Stimulated activated CD4-positive, alpha-beta T cell treated with anti-CD3 and anti-CD28 coated beads, Interleukin-1b, Interleukin-23, amount 100 ng/mL, for 1 hour (primary cell): ENCODE measurements at regions not wholly inside any gene's neighbourhood (a gene's known extent, or its start where the extent isn't known, plus 50 kb on each side); places are given as distances from the start of the nearest gene placed in this dataset.
"Not testable (repeated sequence)": the region's sequence is repeated elsewhere in the genome, so short reads cannot be mapped to it uniquely, and the experiment has no call there.

Experiments used
- DNase-seq, 2 donors: peaks; one replicate each; pipeline ENCODE4 v3.0.0-alpha.2; 2020; ENCODE audit warnings: low read depth in 2 of 2

DNA sequence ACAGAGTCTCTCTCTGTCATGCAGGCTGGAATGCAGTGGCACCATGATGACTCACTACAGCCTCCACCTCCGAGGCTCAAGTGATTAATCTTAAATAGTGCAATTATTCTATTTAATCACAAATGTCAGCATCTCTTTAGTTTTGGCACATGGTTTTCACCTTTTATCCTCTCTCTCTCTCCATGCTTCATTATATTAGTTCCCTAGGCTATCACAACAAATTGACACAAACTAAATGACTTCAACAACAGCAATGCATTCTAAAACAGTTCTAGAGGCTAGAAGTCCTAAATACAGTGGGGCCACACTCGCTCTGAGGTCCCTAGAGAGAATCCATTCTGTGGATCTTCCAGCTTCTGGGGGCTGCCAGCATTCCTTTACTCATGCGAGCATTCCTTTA, 178.2 kb upstream of the ZNG1F start:
- DNase-seq, result not testable (repeated sequence)

- DNase-seq, result not testable (repeated sequence)
These were observed 172.7 kb upstream of the ZNG1F start for GRCh38 chr9:41361790-41362189.

DNA sequence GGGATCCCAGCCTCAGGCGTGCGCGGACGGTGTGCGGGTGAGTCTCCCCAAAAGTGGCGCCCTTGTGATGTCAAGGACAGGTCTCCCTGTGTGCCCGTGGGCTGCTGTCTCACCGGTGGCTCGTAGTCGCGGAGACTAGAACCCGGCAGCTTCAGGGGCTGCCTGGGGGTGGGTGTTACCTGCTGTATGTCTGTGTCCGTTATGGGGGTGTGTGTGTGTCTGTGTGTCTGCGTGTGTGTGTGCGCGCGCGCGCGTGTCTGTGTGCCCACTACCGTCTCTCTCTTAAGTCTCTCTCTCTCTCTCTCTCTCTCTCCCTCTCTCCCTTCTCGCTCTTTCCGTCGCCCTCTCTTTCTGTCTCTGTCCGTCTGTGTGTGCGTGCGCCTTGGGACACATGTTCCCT, 170.0 kb upstream of the ZNG1F start:
- DNase-seq, result not testable (repeated sequence)

- DNase-seq, result peak; percentile 61 to 74
These were observed 169.6 kb upstream of the ZNG1F start for GRCh38 chr9:41358682-41359081.

GRCh38 chr9:41357918-41358404, 168.8 kb upstream of the ZNG1F start:
- DNase-seq, result not testable (repeated sequence)

- DNase-seq, result not testable (repeated sequence)
These were observed 168.2 kb upstream of the ZNG1F start for GRCh38 chr9:41357350-41357748.

DNA sequence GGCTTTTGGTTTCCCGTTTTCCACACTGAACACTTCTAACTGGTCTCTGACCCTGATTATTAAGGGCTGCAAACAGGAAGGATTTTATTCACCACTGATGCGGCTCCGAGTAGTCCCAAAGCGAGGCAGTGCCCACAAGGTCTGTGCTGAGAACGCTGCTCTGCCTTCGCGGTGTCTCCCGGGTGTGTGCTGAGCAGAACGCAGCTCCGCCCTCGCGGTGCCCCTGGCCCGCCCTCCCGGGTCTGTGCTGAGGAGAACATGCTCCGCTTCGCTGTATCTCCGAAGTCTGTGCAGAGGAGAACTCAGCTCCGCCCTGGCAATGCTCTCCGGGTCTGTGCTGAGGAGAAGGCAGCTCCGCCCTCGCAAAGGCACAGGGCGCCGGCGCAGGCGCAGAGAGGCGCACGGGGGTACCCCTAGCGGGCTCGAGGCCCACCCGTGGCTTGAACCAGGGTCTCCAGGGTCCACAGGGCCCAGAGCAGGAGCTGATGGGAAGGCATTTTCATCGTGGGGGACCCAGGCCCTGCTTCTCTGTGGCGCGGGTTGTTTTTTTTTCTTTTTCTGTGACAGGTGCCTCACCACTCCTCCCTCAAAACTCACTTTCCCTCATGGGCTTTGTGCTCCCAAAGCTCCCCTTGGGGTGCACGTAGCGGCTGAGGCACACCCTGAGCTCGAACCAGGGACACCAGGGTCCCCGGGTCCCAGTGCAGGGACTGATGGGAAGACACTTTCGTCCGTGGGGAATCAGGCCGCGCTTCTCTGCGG, 167.7 kb upstream of the ZNG1F start:
- peak; percentile 64 to 66 for DNase-seq

DNA sequence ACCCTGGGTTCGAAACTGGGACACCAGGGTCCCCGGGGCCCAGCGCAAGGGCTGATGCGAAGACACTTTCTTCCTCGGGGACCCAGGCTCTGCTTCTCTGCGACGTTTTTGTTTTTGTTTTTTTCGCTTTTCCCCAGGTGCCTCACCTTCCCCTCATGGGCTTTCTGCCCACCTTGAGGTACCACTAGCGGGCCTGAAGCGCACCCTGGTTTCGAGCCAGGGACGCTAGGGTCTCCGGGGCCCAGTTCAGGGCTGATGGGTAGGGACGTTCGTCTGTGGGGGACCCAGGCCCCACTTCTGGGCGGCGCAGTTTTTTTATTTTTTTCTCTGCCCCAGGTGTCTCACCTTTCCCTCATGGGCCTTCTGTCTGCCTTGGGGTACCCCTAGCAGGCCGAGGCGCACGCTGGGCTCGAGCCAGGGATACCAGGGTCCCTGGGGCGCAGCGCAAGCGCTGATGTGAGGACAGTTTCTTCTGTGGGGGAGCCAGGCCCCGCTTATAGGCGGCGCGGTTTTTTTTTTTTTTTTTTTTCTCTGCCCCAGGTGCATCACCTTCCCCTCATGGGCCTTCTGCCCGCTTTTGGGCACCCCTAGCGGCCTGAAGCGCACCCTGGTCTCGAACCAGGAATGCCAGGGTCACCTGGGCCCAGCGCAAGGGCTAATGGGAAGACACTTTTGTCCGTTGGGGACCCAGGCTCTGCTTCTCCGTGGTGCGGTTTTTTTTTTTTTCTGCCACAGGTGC, 166.8 kb upstream of the ZNG1F start:
- not testable (repeated sequence) for DNase-seq

GRCh38 chr9:41354978-41355377, 165.9 kb upstream of the ZNG1F start:
- DNase-seq, result not testable (repeated sequence)

GRCh38 chr9:41354060-41354934, 165.2 kb upstream of the ZNG1F start:
- DNase-seq, result not testable (repeated sequence)

GRCh38 chr9:41353026-41353425, 163.9 kb upstream of the ZNG1F start:
- not testable (repeated sequence) for DNase-seq

DNA sequence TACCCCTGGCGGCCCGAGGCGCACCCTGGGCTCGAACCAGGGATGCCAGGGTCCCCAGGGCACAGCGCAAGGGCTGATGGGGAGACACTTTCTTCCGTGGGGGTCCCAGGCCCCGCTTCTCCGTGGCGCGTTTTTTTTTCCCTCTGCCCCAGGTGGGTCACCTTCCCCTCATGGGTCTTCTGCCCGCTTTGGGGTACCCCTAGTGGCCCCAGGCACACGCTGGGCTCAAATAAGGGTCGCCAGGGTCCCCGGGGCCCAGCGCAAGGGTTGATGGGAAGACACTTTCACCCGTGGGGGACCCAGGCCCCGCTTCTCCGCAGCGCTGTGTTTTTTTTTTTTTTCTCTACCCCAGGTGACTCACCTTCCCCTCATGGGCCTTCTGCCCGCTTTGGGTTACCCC, 163.3 kb upstream of the ZNG1F start:
- not testable (repeated sequence) for DNase-seq

DNA sequence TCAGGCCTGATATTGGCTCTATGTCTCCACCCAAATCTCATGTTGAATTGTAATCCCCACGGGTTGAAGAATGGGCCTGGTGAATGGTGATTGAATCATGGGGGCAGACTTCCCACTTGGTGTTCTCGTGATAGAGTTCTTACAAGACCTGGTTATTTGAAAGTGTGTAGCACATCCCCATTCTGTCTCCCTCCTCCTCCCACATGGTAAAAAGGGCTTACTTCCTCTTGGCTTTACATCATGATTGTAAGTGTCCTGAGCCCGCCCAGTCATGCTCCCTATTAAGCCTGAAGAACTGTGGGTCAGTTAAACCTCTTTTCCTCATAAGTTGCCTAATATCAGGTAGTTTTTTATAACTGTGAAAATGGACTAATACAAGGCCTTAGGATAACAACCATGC, 158.8 kb upstream of the ZNG1F start:
- DNase-seq, result not testable (repeated sequence)

- not testable (repeated sequence) for DNase-seq
These were observed 143.4 kb upstream of the ZNG1F start for GRCh38 chr9:41332562-41332961.

GRCh38 chr9:41321277-41321676, 132.2 kb upstream of the ZNG1F start:
- DNase-seq, result not testable (repeated sequence)

- not testable (repeated sequence) for DNase-seq
These were observed 119.8 kb upstream of the ZNG1F start for GRCh38 chr9:41308953-41309352.

- not testable (repeated sequence) for DNase-seq
These were observed 96.6 kb upstream of the ZNG1F start for GRCh38 chr9:41285744-41286143.

DNA sequence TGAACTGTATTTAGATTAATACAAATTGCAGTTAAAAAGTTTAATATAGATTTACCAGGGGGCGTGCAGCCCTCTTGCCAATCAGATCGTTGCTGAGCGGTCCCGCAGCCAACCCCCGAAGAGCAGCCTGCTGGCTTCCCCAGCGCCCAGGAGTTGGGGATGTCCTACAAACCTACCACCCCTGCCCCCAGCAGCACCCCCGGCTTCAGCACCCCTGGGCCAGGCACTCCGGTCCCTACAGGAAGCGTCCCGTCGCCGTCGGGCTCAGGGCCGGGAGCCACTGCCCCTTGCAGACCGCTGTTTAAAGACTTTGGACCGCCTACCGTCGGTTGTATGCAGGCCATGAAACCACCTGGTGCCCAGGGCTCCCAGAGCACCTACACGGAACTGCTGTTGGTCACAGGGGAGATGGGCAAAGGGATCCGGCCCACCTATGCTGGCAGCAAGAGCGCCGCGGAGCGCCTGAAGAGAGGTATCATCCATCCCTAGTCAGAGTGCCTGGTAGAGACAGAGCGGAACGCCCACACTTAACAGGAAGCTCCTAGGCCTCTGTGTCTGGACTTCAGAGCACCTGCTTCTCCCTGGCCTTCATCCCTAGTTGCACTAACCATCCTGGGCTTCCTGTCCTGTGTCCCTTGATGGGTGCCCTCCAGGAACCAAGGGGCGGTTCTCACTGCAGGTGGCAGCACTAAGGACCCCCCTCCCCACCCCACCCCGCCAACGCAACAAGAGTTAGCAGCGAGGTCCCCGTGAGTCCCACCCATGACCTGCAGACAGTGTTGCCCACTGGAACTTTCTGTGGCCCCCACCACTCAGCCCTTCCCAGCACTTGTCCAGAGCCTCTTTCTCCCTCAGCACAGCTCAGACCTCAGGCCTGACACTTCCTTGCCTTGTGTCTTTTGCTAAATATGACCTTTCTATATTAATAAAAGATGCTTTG, 91.5 kb upstream of the ZNG1F start:
- not testable (repeated sequence) for DNase-seq

DNA sequence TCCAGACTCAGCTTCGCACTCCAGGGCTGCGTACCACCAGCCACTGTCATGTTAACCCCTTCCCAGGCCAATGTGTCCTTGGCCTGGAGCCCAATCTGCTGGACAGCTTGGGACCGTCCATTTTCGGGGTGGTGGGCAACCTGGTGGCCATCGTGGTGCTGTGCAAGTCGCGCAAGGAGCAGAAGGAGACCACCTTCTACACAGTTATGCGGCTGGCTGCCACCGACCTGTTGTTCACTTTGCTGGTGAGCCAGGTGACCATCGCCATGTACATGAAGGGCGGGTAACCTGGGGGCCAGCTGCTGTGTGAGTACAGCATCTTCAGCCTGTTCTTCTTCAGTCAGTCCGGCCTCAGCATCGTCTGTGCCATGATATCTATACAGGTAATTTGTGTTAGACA, 90.3 kb upstream of the ZNG1F start:
- DNase-seq, result not testable (repeated sequence)

- DNase-seq, result not testable (repeated sequence)
These were observed 89.9 kb upstream of the ZNG1F start for GRCh38 chr9:41279033-41279432.
